ENCODE measurements at regions not wholly inside any gene's neighbourhood (a gene's known extent, or its start where the extent isn't known, plus 50 kb on each side); places are given as distances from the start of the nearest gene placed in this dataset.

GRCh38 chr7:93739424-93739823, 151.1 kb downstream of the TFPI2 start:
- H3K27me3 Mint-ChIP-seq (ENCODE audit: insufficient read depth, unreplicated experiment): peaks cover 46% of the 10 kb centered on the region
- no peak for DNase-seq (ENCODE audit: unreplicated experiment)
- H3K9me3 Mint-ChIP-seq (ENCODE audit: unreplicated experiment): peaks cover 7% of the 10 kb centered on the region
- no peak overlapping the region for H3K4me3 Mint-ChIP-seq (ENCODE audit: unreplicated experiment)
- no peak overlapping the region for H3K27ac Mint-ChIP-seq (ENCODE audit: low read depth, unreplicated experiment)
- no peaks in the 10 kb centered on the region for H3K36me3 Mint-ChIP-seq (ENCODE audit: insufficient read depth, unreplicated experiment)
- POLR2A ChIA-PET: no interaction called here
- BruUV-seq (replicated peaks): no TSS peak
- TF ChIP-seq CTCF (IDR thresholded peaks at IDR 0.05; ENCODE audit: unreplicated experiment): no peak
- H3K4me1 Mint-ChIP-seq (ENCODE audit: insufficient read depth, unreplicated experiment): peaks cover 8% of the 10 kb centered on the region
- CTCF ChIA-PET: no interaction called here
- intact Hi-C loops (cut with micrococcal nuclease): no loop called here

GRCh38 chr7:93737953-93738352, 152.6 kb downstream of the TFPI2 start:
- intact Hi-C loops (cut with micrococcal nuclease): no loop called here
- H3K27ac Mint-ChIP-seq (ENCODE audit: low read depth, unreplicated experiment): no peak overlapping the region
- BruUV-seq (replicated peaks): no TSS peak

DNA sequence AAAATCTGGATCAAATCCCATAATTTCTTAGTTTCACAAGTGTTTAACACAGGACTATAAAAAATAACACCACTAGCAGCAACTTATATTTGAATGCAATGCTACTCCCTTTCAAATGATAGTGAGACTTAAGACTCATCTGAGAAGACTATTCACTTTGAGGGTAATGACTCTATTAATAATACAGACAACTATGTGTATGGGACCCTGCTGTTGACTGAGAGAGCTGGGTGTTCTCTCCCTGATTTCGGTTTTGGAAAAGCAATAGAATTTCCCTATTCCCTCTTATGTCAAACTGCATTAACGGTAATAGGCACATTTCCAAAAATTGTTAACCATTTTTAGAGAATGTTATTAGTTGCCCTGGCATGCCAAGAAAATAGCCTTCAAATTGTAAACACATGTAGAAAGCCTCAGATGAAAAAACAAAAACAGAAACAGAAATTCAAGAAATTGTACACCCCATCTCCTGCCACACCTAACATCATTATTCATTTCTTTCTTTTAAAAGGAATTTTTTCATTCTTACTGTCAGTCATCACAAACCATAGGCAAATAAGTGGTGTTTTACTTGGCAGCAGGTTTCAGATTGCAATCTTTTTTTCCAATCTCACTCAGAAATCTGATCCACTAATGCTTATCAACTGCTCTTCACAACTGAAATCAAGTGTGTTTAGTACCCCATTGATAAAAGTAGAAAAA, 153.7 kb downstream of the TFPI2 start:
- no peak for TF ChIP-seq CTCF (IDR thresholded peaks at IDR 0.05; ENCODE audit: unreplicated experiment)

More at GRCh38 chr7:93737953-93738352, 152.6 kb downstream of the TFPI2 start:
- H3K4me3 Mint-ChIP-seq (ENCODE audit: unreplicated experiment): no peak overlapping the region
- ChIA-PET POLR2A (interaction anchor here (0.6 kb wide), 1 partner anchor 1073 kb away, joined by 3 read pairs; no protein-coding TSS in a partner anchor), CTCF (interaction anchor here (1.4 kb wide), 1 partner anchor 349 kb away, joined by 4 read pairs; no protein-coding TSS in a partner anchor)
- H3K9me3 Mint-ChIP-seq (ENCODE audit: unreplicated experiment): peaks cover 7% of the 10 kb centered on the region
- no peaks in the 10 kb centered on the region for H3K36me3 Mint-ChIP-seq (ENCODE audit: insufficient read depth, unreplicated experiment)
- peaks cover 32% of the 10 kb centered on the region for H3K27me3 Mint-ChIP-seq (ENCODE audit: insufficient read depth, unreplicated experiment)
- TF ChIP-seq CTCF (IDR thresholded peaks at IDR 0.05; ENCODE audit: unreplicated experiment): no peak
- DNase-seq (ENCODE audit: unreplicated experiment): no peak
- H3K4me1 Mint-ChIP-seq (ENCODE audit: insufficient read depth, unreplicated experiment): peaks cover 8% of the 10 kb centered on the region

GRCh38 chr7:93728292-93728691, 153.8 kb upstream of the CALCR start:
- no TSS peak for BruUV-seq (replicated peaks)
- intact Hi-C loops (cut with micrococcal nuclease): no loop called here
- ChIA-PET POLR2A (no interaction called here), CTCF (interaction anchor here (1.6 kb wide), 1 partner anchor 561 kb away, joined by 3 read pairs; no protein-coding TSS in a partner anchor)
- H3K4me1 Mint-ChIP-seq (ENCODE audit: insufficient read depth, unreplicated experiment): no peaks in the 10 kb centered on the region
- no peak overlapping the region for H3K27ac Mint-ChIP-seq (ENCODE audit: low read depth, unreplicated experiment)
- H3K27me3 Mint-ChIP-seq (ENCODE audit: insufficient read depth, unreplicated experiment): peaks cover 48% of the 10 kb centered on the region
- no peaks in the 10 kb centered on the region for H3K9me3 Mint-ChIP-seq (ENCODE audit: unreplicated experiment)
- no peak for DNase-seq (ENCODE audit: unreplicated experiment)
- H3K36me3 Mint-ChIP-seq (ENCODE audit: insufficient read depth, unreplicated experiment): no peaks in the 10 kb centered on the region
- H3K4me3 Mint-ChIP-seq (ENCODE audit: unreplicated experiment): no peak overlapping the region
- TF ChIP-seq CTCF (IDR thresholded peaks at IDR 0.05; ENCODE audit: unreplicated experiment): no peak

More for the DNA sequence above, 153.7 kb downstream of the TFPI2 start:
- no peak for DNase-seq (ENCODE audit: unreplicated experiment)
- BruUV-seq (replicated peaks): no TSS peak
- Mint-ChIP-seq H3K27ac (ENCODE audit: low read depth, unreplicated experiment) (no peak overlapping the region), H3K9me3 (ENCODE audit: unreplicated experiment) (peaks cover 7% of the 10 kb centered on the region), H3K4me3 (ENCODE audit: unreplicated experiment) (no peak overlapping the region), H3K27me3 (ENCODE audit: insufficient read depth, unreplicated experiment) (peaks cover 27% of the 10 kb centered on the region), H3K4me1 (ENCODE audit: insufficient read depth, unreplicated experiment) (peaks cover 8% of the 10 kb centered on the region), H3K36me3 (ENCODE audit: insufficient read depth, unreplicated experiment) (no peaks in the 10 kb centered on the region)
- ChIA-PET POLR2A (no interaction called here), CTCF (no interaction called here)
- intact Hi-C loops (cut with micrococcal nuclease): no loop called here
